ENCODE measurements at regions not wholly inside any gene's neighbourhood (a gene's known extent, or its start where the extent isn't known, plus 50 kb on each side); places are given as distances from the start of the nearest gene placed in this dataset.

GRCh38 chr1:80869299-80869698 lies 931.4 kb upstream of the ADGRL2 start:
- TF ChIP-seq CTCF (IDR thresholded peaks at IDR 0.05) = no peak
- TF ChIP-seq POLR2AphosphoS5 (IDR thresholded peaks at IDR 0.05) = no peak

Data from prostate gland (tissue), 2 donors.